ENCODE measurements at regions not wholly inside any gene's neighbourhood (a gene's known extent, or its start where the extent isn't known, plus 50 kb on each side); places are given as distances from the start of the nearest gene placed in this dataset.

DNA sequence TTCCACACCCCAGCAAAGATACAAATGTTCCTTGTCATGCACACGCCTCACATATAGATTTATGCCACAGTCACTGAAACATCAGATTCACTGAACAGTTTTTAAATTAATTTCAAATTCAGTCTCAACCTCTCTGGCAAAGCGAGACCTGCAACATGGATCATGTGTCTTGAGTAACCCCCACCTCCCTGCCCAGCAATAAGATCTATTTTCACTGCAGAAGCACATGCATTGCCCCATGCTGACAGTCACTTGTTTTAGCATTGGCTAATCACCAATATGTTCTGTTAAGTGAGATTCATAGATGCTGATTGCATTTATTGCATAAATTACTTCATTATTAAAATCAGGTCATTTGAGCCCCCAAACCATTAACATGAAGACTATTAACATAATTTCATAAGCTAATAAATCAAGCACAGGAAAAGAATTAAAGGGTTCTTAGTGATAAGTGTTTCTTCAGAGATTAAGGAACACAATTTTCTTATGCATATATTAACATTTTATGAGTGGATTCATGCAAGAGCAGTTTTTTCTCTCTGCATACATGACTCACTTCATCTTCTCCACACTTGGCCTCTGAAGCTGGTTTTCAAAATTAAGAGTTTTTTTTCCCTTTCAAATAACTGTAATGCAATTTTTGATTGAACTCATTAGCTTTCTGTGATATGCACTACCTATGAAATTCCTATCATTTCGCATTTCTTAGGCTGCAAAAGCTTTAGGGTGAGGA is 173.2 kb upstream of the SOX4 start:
- no peak for DNase-seq (ENCODE audit: extremely low read depth, low read depth)

DNA sequence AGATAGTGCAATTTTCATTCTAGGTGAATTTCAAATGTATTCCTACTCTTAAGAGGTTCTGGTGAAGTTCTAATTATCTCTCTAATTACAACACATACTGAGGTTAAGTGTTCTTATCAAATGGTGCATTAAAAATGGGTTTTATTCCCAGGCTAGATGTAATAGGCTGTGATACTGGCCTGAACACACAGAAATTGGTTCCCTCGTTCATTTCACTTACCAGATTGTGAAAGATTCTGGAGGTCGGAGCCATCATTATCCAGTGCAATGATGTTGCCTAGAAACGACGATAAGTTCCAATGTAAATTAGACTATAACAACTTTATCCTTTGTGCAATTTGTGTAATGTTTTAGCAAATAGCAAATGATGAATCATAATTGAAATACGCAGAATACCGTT is 172.6 kb upstream of the SOX4 start:
- no peak for DNase-seq (ENCODE audit: extremely low read depth, low read depth)

DNA sequence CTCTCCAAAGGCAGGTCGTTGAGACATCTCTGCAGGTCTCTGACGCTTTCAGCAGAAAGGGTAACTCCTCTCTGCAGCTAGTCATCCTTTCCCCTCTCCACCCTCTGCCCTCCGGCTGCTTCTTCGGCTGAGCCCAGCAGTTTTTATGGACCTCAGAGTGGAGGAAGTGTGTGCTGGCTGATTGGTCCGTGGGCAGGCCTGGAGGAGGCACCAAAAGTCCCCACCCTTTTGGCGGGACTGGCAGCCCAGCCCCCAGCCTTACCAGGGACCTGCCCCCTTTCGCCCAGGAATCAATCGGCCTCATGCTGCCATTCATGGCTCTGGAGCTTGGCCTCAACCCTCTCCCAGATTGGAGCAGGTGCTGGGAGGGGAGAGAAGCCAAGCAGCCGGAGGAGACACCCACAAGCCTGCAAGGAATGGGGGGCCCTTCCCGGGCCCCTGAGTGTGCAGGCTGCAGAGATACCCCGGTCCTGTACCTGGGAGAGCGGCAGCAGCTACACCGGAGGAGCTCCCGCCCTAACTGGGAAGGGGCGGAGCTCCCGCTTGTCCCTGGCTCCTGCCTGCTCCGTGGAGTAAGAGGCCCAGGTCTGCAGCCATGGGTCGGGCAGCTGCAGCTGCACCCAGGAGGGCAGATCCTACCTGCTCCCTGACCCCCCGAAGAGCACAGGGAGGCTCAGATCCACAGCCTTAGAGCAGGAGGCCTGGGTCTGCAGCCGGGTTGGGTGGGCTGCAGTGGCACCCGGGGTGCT is 170.3 kb upstream of the SOX4 start:
- no peak for DNase-seq (ENCODE audit: extremely low read depth, low read depth)

DNA sequence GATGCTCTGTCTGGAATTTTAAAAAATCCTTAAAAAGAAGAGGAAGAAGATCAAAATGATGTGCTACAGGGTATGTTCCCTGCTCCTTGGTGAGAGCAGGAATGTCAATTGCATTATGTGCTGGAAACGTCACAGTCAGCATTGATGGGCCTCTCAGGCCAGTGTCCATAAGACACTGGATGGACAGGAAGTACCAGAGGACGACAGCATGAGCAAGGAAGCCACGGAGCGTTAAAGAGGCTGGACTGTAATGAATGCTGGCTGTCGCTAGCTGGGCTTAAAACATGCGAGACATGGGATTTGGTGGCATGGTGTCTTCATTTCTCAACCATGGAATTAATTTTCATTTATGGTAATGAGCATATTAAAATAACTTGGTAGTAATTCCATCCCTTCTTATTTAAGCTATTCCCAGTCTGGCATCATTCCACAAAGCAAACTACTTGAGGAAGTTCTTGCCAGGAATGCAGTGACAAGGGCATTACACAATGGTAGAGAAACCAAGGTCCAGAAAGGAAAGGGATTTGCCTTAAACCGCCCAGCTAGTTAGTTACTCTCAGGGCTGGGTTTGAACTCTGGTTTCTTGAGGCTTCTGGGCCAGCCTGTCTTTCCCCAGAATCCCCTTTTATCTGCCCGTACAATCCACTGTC is 166.6 kb upstream of the SOX4 start:
- DNase-seq (ENCODE audit: extremely low read depth, low read depth): no peak

DNA sequence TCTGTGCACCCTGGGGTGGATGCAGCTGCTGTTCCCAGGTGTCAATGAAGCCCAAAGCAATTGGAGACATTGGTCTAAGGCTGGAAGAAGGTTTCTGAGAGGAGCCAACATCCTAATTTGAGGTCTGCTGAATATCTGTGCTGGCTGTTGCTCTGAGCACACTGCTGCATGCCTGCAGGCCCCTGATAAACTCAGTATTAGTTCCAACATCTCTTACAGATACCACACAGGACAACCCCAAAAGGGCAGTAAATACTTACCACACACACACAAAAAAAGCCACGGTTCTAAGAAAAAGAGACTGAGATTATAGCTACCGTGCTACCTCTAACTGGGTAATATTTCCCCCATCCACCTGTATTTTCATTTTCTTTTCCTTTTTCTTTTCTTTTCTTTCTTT is 164.3 kb upstream of the SOX4 start:
- no peak for DNase-seq (ENCODE audit: extremely low read depth, low read depth)

DNA sequence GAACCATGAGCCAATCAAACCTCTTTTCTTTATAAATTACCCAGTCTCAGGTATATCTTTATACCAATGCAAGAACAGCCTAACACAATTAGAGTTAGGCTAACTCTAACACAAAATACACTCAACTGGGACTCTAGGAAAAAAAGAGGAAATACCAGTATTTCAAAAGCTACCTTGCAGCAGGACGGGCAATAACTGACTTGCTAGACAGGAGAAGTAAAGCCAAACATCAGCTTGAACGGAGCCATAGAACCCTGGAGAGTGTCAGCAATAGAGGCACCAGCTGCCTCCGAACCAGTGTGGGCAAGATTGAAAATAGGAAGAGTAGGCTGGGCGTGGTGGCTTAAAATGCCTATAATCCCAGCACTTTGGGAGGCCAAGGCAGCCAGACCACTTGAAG is 162.0 kb upstream of the SOX4 start:
- DNase-seq (ENCODE audit: extremely low read depth, low read depth): no peak

DNA sequence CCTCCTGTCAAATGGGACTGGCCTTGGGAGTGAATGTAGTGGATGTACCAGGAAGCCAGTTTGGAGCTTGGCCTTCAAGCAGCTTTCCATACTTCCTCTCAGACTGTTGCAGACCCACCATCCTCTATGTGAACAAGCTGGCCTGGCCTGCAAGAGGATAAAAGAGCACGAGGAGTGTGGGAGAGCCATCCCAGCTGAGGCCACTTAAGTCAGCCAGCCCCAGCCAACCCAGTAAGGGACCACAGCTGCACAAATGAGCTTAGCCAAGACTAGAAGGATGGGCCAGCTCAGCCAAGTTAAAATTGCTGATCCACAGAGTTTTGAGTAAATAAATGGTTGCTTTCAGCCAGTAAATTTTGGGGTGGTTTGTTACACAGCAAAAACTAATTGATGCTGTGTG is 156.9 kb upstream of the SOX4 start:
- no peak for DNase-seq (ENCODE audit: extremely low read depth, low read depth)

DNA sequence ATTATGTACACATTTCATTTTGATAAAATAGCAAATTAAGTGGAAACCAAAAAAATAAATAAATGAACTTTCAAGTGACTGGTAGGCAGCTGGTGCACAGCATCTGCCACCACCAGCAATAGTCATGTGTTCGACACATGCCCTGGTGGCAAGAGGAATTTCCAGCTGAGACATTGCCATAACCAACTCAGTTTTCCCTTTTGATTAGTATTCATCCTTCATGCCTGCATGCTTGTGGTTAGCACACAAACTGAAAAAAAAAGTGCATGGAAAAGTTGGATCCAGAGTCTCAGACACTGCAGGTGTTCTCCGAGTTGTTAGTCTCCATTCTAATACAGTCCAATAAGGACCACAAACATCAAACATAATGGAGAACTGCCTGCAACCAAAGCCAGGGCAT is 156.0 kb upstream of the SOX4 start:
- DNase-seq (ENCODE audit: extremely low read depth, low read depth): no peak

DNA sequence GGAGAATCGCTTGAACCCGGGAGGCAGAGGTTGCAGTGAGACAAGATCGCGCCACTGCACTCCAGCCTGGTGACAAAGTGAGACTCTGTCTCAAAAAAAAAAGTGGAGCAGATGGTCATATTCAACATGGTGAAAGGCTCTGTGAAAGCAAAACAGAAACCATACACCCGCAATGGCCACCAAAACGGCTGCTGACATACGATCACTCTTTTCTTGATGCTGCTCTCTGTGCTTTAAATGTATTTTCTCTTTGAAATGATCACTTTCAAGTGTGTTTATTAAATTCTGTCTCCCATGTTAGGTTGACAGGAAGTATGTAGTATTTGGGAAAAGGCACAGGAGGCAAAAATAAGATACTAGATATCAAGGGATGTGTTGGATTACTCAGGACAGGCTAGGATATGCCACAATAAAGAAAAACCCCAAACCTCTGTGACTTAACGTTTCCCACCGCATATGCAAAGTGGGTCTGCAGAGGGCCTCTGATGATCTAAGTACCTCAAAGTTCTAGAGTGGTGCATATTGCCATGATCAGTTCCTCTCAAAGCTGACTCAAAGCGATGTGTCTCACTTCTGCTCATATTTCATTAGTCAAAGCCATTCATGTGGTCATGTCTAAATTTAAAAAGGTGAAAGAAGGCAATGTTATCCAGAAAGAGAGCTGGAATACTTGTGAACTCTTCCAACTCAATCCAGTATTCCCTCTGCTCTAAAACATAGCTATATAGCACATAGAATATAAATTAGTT is 155.1 kb upstream of the SOX4 start:
- DNase-seq (ENCODE audit: extremely low read depth, low read depth): no peak

DNA sequence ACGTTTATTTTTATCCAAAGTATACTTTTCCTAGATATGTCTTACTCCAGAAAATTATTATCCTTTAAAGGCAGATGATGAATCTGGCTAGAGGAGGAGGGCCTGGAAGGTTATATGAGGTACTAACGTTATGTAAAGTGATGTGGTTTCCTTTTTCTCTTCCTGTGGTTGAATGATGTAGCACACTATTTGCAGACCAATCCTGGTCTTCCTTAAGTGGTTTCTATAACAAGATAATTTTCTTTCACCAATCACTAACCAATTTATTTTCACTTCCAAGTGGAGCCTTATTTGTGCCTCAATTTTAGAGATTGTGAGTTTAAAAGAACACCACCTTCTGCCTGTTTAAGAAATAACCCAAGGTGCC is 154.6 kb upstream of the SOX4 start:
- no peak for DNase-seq (ENCODE audit: extremely low read depth, low read depth)

DNA sequence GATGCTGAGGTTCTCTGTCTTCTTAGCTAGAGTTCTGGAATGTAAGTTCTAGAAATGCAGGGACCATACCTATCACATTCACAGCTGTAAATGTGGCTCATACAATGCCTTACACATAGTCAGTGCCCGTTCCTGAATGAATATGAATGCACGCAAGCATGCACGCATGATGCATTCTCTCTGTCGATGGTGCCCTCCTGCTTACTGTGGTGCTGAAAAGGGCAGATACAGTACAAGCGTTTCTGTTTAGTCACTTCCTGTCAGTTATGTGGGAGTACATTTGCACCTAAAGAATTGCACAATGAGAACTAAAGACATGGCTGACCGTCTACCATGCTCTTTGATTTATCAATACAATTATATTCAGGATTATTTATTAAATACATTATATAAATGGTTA is 152.2 kb upstream of the SOX4 start:
- DNase-seq (ENCODE audit: extremely low read depth, low read depth): no peak

DNA sequence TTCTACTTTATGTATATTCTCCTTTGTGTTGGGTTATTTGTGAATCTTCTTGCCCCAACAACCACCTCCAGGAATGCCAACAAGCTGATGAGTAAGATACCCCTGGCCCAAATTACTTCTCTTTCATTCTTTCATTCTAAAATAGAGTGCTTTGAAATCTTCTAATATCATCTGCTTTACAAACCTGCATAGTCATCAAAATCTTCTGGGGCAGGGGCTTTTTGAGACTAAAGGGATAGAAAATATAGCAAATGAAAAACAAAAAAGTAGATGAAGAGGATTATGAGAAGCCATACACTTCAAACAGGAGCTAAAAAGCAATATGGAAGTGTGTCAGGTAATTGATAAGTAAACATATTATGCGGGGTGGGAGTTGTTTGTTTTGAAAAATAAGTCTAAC is 150.7 kb upstream of the SOX4 start:
- DNase-seq (ENCODE audit: extremely low read depth, low read depth): no peak

DNA sequence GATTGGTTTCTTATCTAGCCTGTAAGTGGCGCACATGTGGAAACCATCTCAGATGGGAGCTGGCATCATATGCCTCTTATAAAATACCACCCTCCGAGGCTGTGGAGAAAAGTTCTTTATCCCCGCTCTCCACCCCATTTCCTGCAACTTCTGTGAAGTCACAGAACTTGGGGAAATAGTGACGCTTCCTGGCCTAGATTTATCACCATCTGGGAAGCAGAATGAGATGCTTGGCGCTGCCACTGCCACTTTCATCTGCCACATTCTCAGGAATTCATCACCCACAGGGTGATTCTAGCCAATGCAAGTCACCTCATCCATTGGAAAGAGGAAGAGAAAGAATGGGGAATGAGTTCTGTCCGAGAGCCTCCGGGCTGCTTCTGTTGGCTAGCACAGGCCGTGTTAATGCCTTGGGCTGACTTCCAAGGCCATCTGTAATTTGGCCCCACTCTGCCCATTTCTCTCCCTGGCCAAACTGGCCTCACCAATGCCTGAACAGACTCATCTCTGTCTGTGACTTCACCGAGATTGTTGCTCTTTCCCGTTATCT is 148.8 kb upstream of the SOX4 start:
- DNase-seq (ENCODE audit: extremely low read depth, low read depth): no peak

DNA sequence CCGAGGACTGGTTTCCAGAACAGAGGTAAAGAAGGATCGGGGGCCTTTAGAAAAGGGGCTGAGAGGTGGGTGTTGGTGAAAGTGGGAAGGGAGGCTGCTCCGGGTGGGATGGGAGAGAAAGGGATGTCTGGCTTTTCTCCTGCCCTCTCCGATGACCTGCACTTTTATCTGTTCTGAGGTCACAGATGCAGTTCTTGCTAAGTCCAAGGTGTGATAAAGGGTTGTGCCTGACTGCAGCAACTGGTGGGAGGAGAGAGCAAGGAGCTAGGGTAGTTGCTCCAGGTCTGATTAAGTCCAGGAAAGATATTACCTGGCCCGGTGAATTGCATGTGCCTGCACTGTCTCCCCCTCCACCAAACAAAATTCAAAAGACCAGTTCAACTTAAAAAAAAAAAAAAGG is 145.6 kb upstream of the SOX4 start:
- DNase-seq (ENCODE audit: extremely low read depth, low read depth): no peak

DNA sequence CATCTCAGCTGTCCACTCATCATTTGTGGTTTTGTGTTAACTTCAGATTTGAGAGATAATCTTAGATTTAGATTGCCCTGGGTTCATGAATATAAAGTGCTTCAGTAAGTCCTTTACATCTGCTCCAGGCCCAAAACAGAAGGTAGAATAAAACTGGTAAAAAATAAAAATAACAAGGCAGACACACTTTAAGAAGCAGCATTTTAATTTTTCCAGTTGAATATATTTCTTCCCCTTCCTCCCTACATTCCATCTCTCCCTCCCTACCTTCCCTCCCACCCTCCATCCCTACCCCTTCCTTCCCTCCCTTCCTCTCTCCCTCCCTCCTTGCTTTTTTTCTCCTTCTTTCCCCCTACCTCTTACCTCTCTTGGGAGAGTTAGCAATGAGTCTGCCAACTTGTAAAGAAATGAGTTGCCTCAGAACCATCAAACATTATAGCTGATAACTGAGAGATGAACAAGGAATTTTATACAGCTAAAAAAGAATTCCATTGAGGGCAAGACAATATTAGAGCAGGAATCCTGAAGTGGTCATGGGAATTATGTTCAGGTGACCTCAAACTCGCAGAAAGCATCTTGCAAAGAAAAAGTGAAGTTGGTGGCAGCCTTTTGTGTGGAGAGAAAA is 145.0 kb upstream of the SOX4 start:
- no peak for DNase-seq (ENCODE audit: extremely low read depth, low read depth)

DNA sequence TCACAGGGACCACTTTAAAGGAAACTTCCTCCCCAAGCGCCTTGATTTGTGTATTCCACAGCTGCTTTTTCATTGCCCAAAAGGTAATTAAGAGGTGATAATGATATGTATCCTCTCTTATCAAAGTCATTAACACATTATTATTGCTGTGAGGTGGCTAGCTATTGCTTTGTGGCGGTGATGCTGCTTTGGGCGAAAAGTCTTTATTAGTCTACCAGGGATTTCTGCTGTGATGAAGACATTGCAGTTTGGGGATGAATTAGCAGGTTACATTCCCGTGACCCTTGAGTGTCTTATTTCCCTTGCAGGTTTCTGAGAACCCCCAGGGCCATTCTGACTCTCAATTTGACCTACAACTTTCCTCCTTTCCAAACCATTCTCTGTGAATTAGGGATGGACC is 143.4 kb upstream of the SOX4 start:
- no peak for DNase-seq (ENCODE audit: extremely low read depth, low read depth)

DNA sequence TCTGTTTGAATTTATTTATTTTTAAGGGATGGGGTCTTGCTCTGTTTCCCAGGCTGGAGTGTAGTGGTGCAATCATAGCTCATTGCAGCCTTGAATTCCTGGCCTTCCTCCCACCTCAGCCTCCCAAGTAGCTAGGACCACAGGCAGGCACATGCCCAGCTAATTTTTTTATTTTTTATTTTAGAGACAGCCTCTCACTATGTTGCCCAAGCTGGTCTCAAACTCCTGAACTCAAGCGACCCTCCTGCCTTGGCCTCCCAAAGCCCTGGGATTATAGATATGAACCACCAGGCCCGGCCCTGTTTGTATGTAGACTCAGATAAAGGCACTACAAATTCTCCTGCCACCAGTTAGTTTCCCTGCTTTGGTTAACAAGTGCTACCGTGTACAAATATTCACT is 142.9 kb upstream of the SOX4 start:
- no peak for DNase-seq (ENCODE audit: extremely low read depth, low read depth)

DNA sequence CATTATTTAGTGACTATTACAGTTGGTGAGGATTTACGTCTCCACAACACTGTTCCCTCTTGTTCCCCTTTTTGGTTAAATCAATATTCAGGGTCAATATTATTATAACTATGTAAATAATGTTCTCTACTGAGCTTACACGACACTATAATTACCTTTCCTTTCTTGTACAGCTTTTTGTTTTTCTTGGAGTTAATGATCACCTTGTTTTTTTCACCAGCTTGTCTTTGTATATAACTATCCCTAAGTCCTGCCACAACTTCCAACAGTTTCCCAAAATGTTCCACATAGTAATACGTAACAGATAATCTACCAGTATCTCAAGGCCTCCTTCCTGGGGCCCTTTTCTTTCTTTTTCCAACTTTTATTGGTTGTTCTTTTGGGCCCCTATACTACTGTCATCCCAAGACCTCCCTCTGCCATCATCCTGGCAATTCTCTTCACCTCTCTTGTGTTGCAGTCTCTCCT is 142.0 kb upstream of the SOX4 start:
- DNase-seq (ENCODE audit: extremely low read depth, low read depth): no peak

DNA sequence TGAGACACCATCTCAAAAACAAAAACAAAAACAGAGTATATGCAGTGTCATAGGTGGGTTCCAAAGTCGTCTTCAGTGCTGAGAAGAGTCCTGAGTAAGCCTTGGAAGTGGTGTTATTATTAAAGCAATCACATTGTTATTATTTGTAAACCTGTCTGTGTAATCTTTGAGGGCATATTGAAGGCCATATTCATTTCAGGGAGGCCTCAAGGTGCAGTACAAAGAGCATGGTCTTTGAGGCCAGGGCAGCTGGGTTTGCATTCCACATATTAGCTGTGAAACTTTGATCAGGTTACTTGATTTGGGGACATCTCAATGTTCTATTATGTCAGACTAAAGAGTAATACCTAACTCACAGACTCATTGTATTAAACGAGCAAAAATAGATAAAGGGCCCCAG is 139.3 kb upstream of the SOX4 start:
- DNase-seq (ENCODE audit: extremely low read depth, low read depth): no peak

DNA sequence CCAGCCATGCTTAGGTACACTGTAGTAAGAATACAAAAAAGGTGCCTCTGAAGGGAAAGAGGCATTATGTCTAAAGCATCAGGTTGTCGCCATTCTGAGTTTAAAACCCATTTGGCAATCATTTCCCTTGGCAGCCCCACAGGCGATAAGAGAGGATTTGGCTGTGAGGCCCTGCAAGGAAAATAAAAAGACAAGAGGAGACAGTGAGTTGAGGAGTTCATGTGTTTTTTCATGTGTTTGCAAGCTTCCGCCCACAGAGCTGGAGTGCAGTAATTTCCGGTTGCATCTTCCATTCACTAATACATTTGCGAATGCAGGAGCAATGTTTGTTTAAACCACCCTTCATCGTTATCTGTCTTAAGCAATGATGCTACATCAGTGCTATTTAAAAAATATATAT is 138.5 kb upstream of the SOX4 start:
- DNase-seq (ENCODE audit: extremely low read depth, low read depth): no peak

DNA sequence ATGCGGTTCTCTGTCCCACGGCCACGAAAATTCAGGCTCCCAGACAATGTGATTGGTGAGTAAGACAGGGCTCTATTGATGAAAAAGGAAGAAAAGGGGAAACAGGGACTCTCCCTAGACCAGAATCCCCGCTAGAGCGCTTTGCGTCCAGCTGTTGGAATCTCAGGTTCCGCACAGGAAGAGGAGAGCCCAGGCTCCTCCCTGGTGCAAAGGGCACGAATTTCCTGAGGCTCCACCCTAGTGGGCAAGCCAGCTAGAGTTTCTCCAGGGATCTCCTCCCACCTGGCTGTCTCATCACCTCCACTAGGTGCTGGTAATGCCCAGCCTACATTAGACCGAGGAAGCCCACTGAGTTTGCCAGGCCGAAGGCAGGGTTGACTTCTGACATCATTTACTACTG is 135.9 kb upstream of the SOX4 start:
- no peak for DNase-seq (ENCODE audit: extremely low read depth, low read depth)
